Activated T-cell treated with anti-CD3 and anti-CD28 coated beads, Interleukin-2, amount 50 U/mL, for 72 hours (primary cell): ENCODE measurements at regions not wholly inside any gene's neighbourhood (a gene's known extent, or its start where the extent isn't known, plus 50 kb on each side); places are given as distances from the start of the nearest gene placed in this dataset.

ENCODE experiments used
- ATAC-seq, 2 donors: fragments of 150-1000 bp; cut with Tn5 transposase; replicated peaks in 1 of 2; 2 replicates each; pipeline ENCODE4 v1.10.0; 2021; ENCODE audit warnings: moderate library complexity in 2 of 2, mild to moderate bottlenecking in 1 of 2
- DNase-seq, 2 donors: peaks; one replicate each; pipeline ENCODE4 v3.0.0; 2021 to 2022; ENCODE audit warnings: mixed read lengths in 1 of 2
- H3K27ac Mint-ChIP-seq: one replicate; pipeline ENCODE4 v1.8.0; 2022; ENCODE audit warnings: mild to moderate bottlenecking, moderate library complexity, mixed read lengths
- H3K27me3 Mint-ChIP-seq: one replicate; pipeline ENCODE4 v1.8.0; 2022; ENCODE audit warnings: low read depth, mixed read lengths
- H3K36me3 Mint-ChIP-seq, 2 donors: one replicate each; pipeline ENCODE4 v1.8.0; 2022; ENCODE audit warnings: mixed read lengths in 2 of 2, mild to moderate bottlenecking in 1 of 2; ENCODE audit not compliant: insufficient read depth in 2 of 2
- H3K4me1 Mint-ChIP-seq: one replicate; pipeline ENCODE4 v1.8.0; 2022; ENCODE audit warnings: low read depth, mixed read lengths
- H3K4me3 Mint-ChIP-seq, 2 donors: one replicate each; pipeline ENCODE4 v1.8.0; 2022; ENCODE audit warnings: mild to moderate bottlenecking in 2 of 2, mixed read lengths in 2 of 2, moderate library complexity in 2 of 2
- H3K9me3 Mint-ChIP-seq, 2 donors: one replicate each; pipeline ENCODE4 v1.8.0; 2022; ENCODE audit warnings: mixed read lengths in 2 of 2

DNA sequence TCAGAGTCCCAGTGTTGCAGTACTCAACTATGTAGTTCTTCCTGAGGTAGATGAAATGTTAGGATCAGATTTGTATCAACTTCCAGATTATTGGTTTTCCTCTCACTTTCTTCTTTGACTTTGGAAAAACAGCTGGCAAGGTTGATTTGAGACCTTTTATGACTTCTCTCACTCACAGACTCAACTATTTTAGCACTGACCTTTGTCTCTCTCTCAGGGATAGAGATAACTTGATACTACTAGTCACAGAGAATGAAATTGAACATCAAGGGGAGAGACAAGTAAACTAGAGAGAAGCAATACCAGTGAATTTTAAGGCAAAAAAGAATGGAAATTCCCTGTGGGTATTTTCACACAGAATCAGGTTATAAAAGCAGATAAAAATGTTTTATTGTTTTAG is 159.7 kb upstream of the B3GALT2 start:
- Mint-ChIP-seq H3K9me3 (no peaks in the 10 kb centered on the region), H3K36me3 (no peaks in the 10 kb centered on the region), H3K27ac (no peak overlapping the region), H3K4me1 (no peaks in the 10 kb centered on the region), H3K4me3 (no peak overlapping the region), H3K27me3 (no peaks in the 10 kb centered on the region)
- DNase-seq, result no peak
- ATAC-seq, result no peak

- H3K36me3 Mint-ChIP-seq, result no peaks in the 10 kb centered on the region
- ATAC-seq (no peak), DNase-seq (no peak)
- H3K27me3 Mint-ChIP-seq, result no peaks in the 10 kb centered on the region
- no peaks in the 10 kb centered on the region for H3K9me3 Mint-ChIP-seq
- H3K27ac Mint-ChIP-seq, result no peak overlapping the region
- H3K4me3 Mint-ChIP-seq, result no peak overlapping the region
- no peaks in the 10 kb centered on the region for H3K4me1 Mint-ChIP-seq
Measured at GRCh38 chr1:193342811-193343210, 156.4 kb upstream of the B3GALT2 start.

DNA sequence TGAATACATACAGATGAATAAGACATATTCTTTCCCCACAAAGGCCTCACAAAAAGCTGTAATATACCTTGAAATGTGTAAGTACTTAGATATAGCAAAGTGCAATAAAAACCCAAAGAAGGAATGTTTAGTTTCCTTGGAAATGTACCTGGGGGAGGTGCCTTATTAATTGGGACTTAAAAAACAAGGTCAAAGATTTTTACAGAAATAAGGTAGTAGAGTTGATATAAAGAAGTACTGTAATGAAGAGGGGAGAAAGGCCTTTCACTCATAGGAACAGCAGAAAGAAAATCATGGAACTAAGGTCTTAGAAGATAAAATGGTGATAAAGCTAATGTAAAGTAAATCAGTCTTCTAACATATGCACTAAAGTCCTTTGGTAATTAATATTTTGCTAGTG is 153.9 kb upstream of the B3GALT2 start:
- Mint-ChIP-seq H3K36me3 (no peaks in the 10 kb centered on the region), H3K4me3 (no peak overlapping the region), H3K4me1 (no peaks in the 10 kb centered on the region), H3K9me3 (no peaks in the 10 kb centered on the region), H3K27ac (no peak overlapping the region), H3K27me3 (no peaks in the 10 kb centered on the region)
- ATAC-seq, result no peak
- DNase-seq, result no peak

- H3K4me1 Mint-ChIP-seq, result no peaks in the 10 kb centered on the region
Measured at GRCh38 chr1:193339401-193339800, 153.0 kb upstream of the B3GALT2 start.

GRCh38 chr1:193338194-193338593 is 151.8 kb upstream of the B3GALT2 start:
- Mint-ChIP-seq H3K4me3 (no peak overlapping the region), H3K9me3 (peaks cover 3 to 5% of the 10 kb centered on the region in 2 donors), H3K4me1 (no peaks in the 10 kb centered on the region), H3K36me3 (peaks cover 6 to 7% of the 10 kb centered on the region in 2 donors), H3K27ac (no peak overlapping the region), H3K27me3 (no peaks in the 10 kb centered on the region)
- DNase-seq (no peak), ATAC-seq (peak in 1 of 2 donors; percentile 28)

More at GRCh38 chr1:193339401-193339800, 153.0 kb upstream of the B3GALT2 start:
- Mint-ChIP-seq H3K9me3 (no peaks in the 10 kb centered on the region), H3K36me3 (peaks cover 0 to 3% of the 10 kb centered on the region in 2 donors), H3K27ac (no peak overlapping the region), H3K27me3 (no peaks in the 10 kb centered on the region), H3K4me3 (no peak overlapping the region)
- DNase-seq (no peak), ATAC-seq (no peak)

GRCh38 chr1:193335806-193336428 is 149.5 kb upstream of the B3GALT2 start:
- H3K9me3 Mint-ChIP-seq, result peaks cover 5 to 11% of the 10 kb centered on the region in 2 donors
- no peak overlapping the region for H3K27ac Mint-ChIP-seq
- peaks cover 9 to 13% of the 10 kb centered on the region in 2 donors for H3K36me3 Mint-ChIP-seq

DNA sequence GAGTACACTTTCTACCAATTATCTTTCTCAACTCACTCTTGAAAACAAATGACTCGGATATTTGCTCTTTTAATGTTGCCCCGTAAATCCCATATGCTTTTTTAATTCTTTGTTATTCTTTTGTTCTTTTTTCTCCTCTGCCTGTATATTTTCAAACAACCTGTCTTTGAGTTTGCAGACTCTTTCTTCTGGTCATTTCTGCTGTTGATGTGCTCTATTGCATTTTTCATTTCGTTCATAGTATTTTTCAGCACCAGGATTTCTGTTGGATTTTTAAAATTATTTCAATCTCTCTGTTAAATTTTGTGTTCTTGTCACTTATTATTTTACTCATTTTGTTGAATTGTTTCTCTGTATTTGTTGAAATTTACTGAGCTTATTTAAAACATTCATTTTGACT is 146.8 kb upstream of the B3GALT2 start:
- DNase-seq, result no peak
- H3K27me3 Mint-ChIP-seq, result no peaks in the 10 kb centered on the region
- no peak overlapping the region for H3K27ac Mint-ChIP-seq
- H3K9me3 Mint-ChIP-seq, result peaks cover 14 to 17% of the 10 kb centered on the region in 2 donors
- no peak overlapping the region for H3K4me3 Mint-ChIP-seq
- no peaks in the 10 kb centered on the region for H3K4me1 Mint-ChIP-seq
- no peak for ATAC-seq
- H3K36me3 Mint-ChIP-seq, result peaks cover 14 to 19% of the 10 kb centered on the region in 2 donors

More at GRCh38 chr1:193335806-193336428, 149.5 kb upstream of the B3GALT2 start:
- H3K4me3 Mint-ChIP-seq, result no peak overlapping the region
- no peaks in the 10 kb centered on the region for H3K27me3 Mint-ChIP-seq
- DNase-seq (no peak), ATAC-seq (no peak)
- H3K4me1 Mint-ChIP-seq, result no peaks in the 10 kb centered on the region

DNA sequence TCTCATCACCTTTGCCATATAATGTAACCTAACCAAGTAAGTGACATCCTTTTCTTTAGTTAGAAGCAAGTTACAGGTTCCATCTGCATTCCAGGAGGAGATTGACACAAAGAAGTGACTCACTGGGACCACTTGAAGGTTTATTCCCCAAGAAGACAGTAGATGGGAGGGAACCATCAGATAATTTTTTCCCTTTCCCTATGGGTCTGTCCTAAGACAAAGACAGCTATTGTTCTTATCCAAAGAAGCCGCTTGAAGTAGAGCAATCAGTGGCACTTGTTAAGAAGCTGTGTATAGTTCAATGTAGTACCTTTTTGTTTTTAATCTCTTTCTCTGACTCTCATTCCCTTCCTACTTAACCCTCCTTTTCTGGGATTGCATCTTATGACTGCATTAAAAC is 139.9 kb upstream of the B3GALT2 start:
- Mint-ChIP-seq H3K27me3 (no peaks in the 10 kb centered on the region), H3K4me3 (no peak overlapping the region), H3K9me3 (peaks cover 10 to 11% of the 10 kb centered on the region in 2 donors), H3K4me1 (no peaks in the 10 kb centered on the region), H3K36me3 (peaks cover 7 to 8% of the 10 kb centered on the region in 2 donors), H3K27ac (no peak overlapping the region)
- no peak for DNase-seq
- no peak for ATAC-seq

GRCh38 chr1:193325771-193326170 is 139.4 kb upstream of the B3GALT2 start:
- Mint-ChIP-seq H3K4me1 (no peaks in the 10 kb centered on the region), H3K9me3 (peaks cover 9 to 11% of the 10 kb centered on the region in 2 donors), H3K27ac (no peak overlapping the region), H3K36me3 (peaks cover 7 to 8% of the 10 kb centered on the region in 2 donors), H3K4me3 (no peak overlapping the region), H3K27me3 (no peaks in the 10 kb centered on the region)
- ATAC-seq, result no peak
- no peak for DNase-seq

DNA sequence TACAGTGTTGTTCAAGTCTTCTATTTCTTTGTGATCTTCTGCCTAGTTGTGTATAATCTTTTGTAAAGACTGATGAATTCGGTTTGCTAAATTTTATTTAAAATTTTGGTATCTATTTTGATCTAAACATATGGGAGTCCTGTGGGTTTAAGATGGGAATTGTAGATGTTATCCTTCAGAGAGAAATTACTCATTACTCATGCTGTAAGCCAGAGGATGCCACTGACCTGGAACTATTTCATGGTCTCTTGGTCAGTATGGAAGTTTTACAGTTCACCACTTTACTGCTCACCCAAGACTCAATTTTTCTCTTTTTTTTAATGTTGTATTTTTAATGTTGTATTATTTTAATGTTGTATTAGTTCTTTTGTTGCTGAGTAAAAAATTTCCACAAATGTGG is 138.6 kb upstream of the B3GALT2 start:
- ATAC-seq (no peak), DNase-seq (no peak)

GRCh38 chr1:193322211-193322610 is 135.8 kb upstream of the B3GALT2 start:
- Mint-ChIP-seq H3K4me1 (no peaks in the 10 kb centered on the region), H3K27me3 (no peaks in the 10 kb centered on the region), H3K36me3 (peaks cover 3 to 4% of the 10 kb centered on the region in 2 donors), H3K27ac (no peak overlapping the region), H3K4me3 (no peak overlapping the region), H3K9me3 (peaks cover 3 to 8% of the 10 kb centered on the region in 2 donors)
- ATAC-seq, result no peak
- no peak for DNase-seq

More for the DNA sequence above, 138.6 kb upstream of the B3GALT2 start:
- Mint-ChIP-seq H3K27me3 (no peaks in the 10 kb centered on the region), H3K4me1 (no peaks in the 10 kb centered on the region), H3K9me3 (peaks cover 8 to 9% of the 10 kb centered on the region in 2 donors), H3K4me3 (no peak overlapping the region), H3K36me3 (peaks cover 7% of the 10 kb centered on the region in 2 donors), H3K27ac (no peak overlapping the region)

DNA sequence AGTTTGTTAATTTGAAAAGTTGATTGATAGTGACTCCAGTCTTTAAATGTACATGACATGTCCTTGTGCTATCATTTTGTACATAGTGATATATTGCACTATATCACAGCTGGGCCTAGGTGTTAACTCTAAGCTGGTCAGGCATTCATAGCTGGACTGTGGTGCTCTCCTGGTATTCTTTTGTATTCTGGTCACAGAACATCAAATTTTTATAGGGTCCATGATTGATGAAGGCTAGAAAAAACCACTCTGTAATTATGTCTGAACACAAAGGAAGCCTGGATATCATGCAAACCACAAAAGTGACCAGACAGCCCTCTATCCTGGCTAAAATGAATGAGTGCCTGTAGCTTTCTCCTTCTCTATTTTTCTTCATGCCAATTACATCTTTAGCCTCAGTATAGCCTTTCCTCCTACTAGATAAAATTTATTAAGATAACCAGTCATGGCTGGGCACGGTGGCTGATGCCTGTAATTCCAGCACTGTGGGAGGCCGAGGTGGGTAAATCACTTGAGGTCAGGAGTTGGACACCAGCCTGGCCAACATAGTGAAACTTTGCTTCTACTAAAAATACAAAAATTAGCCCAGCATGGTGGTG is 134.9 kb upstream of the B3GALT2 start:
- Mint-ChIP-seq H3K27me3 (no peaks in the 10 kb centered on the region), H3K4me3 (no peak overlapping the region), H3K9me3 (peaks cover 3 to 8% of the 10 kb centered on the region in 2 donors), H3K36me3 (peaks cover 3 to 4% of the 10 kb centered on the region in 2 donors), H3K27ac (no peak overlapping the region), H3K4me1 (no peaks in the 10 kb centered on the region)
- ATAC-seq, result no peak
- DNase-seq, result no peak

DNA sequence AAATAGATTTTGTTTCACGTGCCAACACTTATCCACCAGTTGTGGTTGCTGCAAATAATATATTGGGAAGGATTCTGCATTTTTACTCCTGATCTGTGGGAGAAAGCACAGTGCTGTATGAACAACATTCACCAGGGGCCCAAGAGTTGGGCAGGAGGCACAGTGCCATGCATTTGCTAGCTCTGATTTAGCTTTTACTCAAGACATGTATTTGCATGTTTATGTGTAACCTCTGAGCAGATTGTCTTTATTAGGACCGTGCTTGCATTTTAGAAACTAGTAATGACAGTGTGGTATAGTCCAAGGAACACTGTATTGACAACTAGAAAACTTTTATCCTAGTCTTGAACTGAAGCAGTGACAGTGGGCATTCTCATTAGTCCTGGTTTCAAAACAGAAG is 133.9 kb upstream of the B3GALT2 start:
- ATAC-seq (no peak), DNase-seq (no peak)
- Mint-ChIP-seq H3K27me3 (no peaks in the 10 kb centered on the region), H3K4me1 (no peaks in the 10 kb centered on the region), H3K36me3 (peaks cover 3 to 4% of the 10 kb centered on the region in 2 donors), H3K4me3 (no peak overlapping the region), H3K27ac (no peak overlapping the region), H3K9me3 (peaks cover 3 to 8% of the 10 kb centered on the region in 2 donors)

DNA sequence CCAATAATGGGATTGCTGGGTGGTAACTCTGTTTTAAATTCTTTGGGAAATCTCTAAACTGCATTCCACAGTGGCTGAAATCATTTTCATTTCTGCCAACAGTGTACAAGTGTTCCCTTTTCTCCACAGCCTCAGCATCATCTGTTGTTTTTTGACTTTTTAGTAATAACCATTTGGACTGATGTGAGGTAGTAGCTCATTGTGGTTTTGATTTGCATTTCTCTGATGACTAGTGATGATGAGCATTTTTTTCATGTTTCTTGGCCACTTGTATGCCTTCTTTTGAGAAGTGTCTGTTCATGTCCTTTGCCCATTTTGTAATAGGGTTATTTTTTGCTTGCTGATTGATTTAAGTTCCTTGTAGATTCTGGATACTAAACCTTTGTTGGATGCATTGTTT is 131.9 kb upstream of the B3GALT2 start:
- no peaks in the 10 kb centered on the region for H3K27me3 Mint-ChIP-seq
- DNase-seq (no peak), ATAC-seq (no peak)
- no peaks in the 10 kb centered on the region for H3K4me1 Mint-ChIP-seq
- peaks cover 1 to 2% of the 10 kb centered on the region in 2 donors for H3K36me3 Mint-ChIP-seq
- H3K27ac Mint-ChIP-seq, result no peak overlapping the region
- H3K9me3 Mint-ChIP-seq, result peaks cover 3 to 4% of the 10 kb centered on the region in 2 donors
- H3K4me3 Mint-ChIP-seq, result no peak overlapping the region
